HFFc6 (cell line): ENCODE measurements at regions not wholly inside any gene's neighbourhood (a gene's known extent, or its start where the extent isn't known, plus 50 kb on each side); places are given as distances from the start of the nearest gene placed in this dataset.
"Not testable (repeated sequence)": the region's sequence is repeated elsewhere in the genome, so short reads cannot be mapped to it uniquely, and the experiment has no call there.

ENCODE experiments used
- DNase-seq: peaks from one replicate; pipeline ENCODE4 v3.0.0-alpha.2; 2018
- H3K27ac Mint-ChIP-seq: 2 replicates; pipeline ENCODE4 v1.8.0; 2020; ENCODE audit warnings: mild to moderate bottlenecking, mixed read lengths
- H3K27me3 Mint-ChIP-seq: 2 replicates; pipeline ENCODE4 v1.8.0; 2021; ENCODE audit warnings: mild to moderate bottlenecking, moderate library complexity, mixed read lengths; ENCODE audit not compliant: insufficient read depth
- H3K36me3 Mint-ChIP-seq: 2 replicates; pipeline ENCODE4 v1.8.0; 2021; ENCODE audit warnings: low read depth, mixed read lengths
- H3K4me1 Mint-ChIP-seq: 2 replicates; pipeline ENCODE4 v1.8.0; 2020; ENCODE audit warnings: low read depth, mixed read lengths
- H3K4me3 Mint-ChIP-seq: 2 replicates; pipeline ENCODE4 v1.8.0; 2020; ENCODE audit warnings: mild to moderate bottlenecking, moderate library complexity, mixed read lengths
- H3K9me3 Mint-ChIP-seq: 2 replicates; pipeline ENCODE4 v1.8.0; 2020; ENCODE audit warnings: mild to moderate bottlenecking, mixed read lengths
- TF ChIP-seq, protein P1 (sequence below): fragments of 200-600 bp; sonication (generic); IDR thresholded peaks from 2 replicates; pipeline ENCODE4 v1.5.0; 2021; ENCODE audit warnings: antibody characterized with exemption, mild to moderate bottlenecking

DNA sequence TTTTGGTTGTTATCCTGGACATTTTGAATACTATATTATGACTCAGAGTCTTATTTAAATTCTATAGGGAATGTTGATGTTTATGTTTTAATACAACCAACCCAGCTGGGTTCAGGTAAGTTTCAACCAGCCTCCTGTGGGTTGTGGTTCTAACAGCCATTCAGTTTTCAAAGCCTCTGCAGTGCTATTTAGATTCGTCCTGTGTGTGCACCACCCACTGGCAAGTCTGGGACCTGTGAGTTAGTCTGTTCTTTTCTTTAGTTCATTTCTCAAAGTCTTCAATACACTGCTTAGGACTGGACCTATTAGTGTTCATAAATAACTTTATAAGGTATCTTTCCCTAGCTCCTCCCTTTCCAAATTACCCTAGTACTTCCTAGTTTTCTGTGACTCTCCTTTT, 170.6 kb downstream of the TMEM132E start:
- TF ChIP-seq, protein P1, sequence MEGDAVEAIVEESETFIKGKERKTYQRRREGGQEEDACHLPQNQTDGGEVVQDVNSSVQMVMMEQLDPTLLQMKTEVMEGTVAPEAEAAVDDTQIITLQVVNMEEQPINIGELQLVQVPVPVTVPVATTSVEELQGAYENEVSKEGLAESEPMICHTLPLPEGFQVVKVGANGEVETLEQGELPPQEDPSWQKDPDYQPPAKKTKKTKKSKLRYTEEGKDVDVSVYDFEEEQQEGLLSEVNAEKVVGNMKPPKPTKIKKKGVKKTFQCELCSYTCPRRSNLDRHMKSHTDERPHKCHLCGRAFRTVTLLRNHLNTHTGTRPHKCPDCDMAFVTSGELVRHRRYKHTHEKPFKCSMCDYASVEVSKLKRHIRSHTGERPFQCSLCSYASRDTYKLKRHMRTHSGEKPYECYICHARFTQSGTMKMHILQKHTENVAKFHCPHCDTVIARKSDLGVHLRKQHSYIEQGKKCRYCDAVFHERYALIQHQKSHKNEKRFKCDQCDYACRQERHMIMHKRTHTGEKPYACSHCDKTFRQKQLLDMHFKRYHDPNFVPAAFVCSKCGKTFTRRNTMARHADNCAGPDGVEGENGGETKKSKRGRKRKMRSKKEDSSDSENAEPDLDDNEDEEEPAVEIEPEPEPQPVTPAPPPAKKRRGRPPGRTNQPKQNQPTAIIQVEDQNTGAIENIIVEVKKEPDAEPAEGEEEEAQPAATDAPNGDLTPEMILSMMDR: no peak
- H3K4me3 Mint-ChIP-seq: no peak overlapping the region
- peaks cover 5% of the 10 kb centered on the region; the same call in 1 of the 2 replicates for H3K27me3 Mint-ChIP-seq
- H3K27ac Mint-ChIP-seq: no peak overlapping the region
- no peaks in the 10 kb centered on the region for H3K36me3 Mint-ChIP-seq
- H3K4me1 Mint-ChIP-seq: no peaks in the 10 kb centered on the region
- peaks cover 32% of the 10 kb centered on the region for H3K9me3 Mint-ChIP-seq
- DNase-seq: no peak

DNA sequence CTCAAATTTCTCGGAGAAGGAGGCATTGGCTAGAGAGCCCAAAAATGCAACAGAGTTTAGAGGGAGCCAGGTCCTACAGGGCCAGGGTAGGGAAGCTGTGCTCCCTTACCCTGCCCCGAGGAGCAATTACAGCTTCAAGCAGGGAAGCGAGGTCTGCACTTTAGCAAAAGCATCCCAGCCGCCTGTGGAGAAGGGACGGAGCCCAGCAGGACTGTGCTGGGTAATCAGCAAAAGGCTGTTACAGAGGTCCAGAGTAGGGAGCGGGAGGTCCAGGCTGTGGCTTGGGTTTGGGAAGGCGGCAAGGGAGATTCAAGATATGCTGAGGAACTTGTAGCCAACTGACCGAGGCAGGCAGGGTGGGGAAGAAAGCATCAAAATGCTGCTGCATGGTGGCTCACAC, 162.6 kb downstream of the TMEM132E start:
- peaks cover 32% of the 10 kb centered on the region for H3K9me3 Mint-ChIP-seq
- no peak overlapping the region for H3K27ac Mint-ChIP-seq
- no peaks in the 10 kb centered on the region for H3K27me3 Mint-ChIP-seq
- TF ChIP-seq, protein P1: no peak
- H3K4me1 Mint-ChIP-seq: peaks cover 4% of the 10 kb centered on the region; the same call in 1 of the 2 replicates
- H3K4me3 Mint-ChIP-seq: no peak overlapping the region
- no peaks in the 10 kb centered on the region for H3K36me3 Mint-ChIP-seq
- DNase-seq: no peak

DNA sequence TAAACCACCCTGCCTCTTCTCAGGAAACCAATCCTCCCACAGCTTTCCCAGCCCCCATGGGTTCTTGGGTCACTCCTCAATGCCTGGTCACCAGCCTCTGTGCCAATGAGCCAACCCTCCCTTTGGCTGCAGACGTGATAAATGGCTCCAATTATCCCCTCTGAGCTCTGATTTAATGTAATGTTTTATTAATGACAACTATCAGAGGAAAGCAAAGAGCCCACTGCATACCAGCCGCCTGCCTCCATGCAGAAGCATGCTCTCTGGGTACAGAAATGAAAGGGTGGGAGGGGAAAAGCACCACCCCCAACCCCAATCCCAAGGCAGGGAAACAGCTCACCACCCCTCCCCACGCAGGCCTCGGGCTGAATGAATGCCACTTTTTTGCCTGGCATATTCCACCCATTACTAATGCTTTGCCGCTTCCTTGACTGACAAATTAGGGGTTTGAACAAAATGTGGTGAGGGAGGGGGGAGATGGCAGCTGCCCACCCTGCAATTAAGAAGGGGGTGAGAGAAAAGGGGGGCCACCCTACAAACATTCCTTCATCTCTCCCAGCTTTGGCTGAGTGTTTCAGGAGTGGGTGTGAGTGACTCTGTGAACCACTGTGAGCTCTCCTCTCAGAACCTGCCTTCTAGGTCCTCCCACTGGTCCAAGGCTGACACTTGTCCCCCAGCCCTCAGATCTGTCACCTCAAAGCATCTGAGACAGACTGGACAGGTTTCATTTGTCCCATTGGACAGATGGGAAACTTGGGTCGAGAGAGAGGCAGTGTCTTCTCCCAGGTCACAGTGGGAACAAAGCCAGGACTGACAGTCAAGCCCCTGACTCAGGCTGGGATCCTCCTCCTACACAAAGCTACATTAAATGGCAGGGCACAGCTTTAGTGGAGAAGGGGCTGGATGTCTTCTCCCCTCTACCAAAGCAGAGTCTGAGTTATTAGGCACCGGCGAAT, 161.5 kb downstream of the TMEM132E start:
- no peak overlapping the region for H3K4me3 Mint-ChIP-seq
- H3K27me3 Mint-ChIP-seq: no peaks in the 10 kb centered on the region
- DNase-seq: no peak
- peaks cover 4% of the 10 kb centered on the region; the same call in 1 of the 2 replicates for H3K4me1 Mint-ChIP-seq
- H3K36me3 Mint-ChIP-seq: no peaks in the 10 kb centered on the region
- peaks cover 32% of the 10 kb centered on the region for H3K9me3 Mint-ChIP-seq
- H3K27ac Mint-ChIP-seq: no peak overlapping the region
- TF ChIP-seq, protein P1: no peak

DNA sequence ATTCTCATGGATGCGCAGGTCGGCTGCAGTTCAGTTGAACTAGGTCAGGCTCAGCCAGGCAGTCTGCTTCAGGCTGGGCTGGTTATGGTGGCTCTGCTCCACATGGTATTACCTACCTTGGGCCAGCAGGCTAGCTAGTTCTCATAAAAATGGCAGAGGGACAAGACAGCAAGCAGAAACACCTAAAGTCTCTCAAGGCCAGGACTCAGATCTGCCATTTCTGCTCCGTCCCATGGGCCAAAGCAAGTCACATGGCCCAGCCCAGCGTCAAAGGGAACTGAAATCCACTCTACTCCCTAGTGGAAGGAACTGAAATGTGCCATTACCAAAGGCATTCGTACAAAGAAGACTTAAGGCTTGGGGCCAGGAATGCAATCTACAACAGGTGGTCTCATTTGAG, 160.0 kb downstream of the TMEM132E start:
- H3K36me3 Mint-ChIP-seq: no peaks in the 10 kb centered on the region
- H3K27me3 Mint-ChIP-seq: no peaks in the 10 kb centered on the region
- TF ChIP-seq, protein P1: no peak
- H3K9me3 Mint-ChIP-seq: peaks cover 33% of the 10 kb centered on the region
- H3K4me1 Mint-ChIP-seq: peaks cover 4% of the 10 kb centered on the region; the same call in 1 of the 2 replicates
- no peak overlapping the region for H3K4me3 Mint-ChIP-seq
- no peak for DNase-seq
- no peak overlapping the region for H3K27ac Mint-ChIP-seq

DNA sequence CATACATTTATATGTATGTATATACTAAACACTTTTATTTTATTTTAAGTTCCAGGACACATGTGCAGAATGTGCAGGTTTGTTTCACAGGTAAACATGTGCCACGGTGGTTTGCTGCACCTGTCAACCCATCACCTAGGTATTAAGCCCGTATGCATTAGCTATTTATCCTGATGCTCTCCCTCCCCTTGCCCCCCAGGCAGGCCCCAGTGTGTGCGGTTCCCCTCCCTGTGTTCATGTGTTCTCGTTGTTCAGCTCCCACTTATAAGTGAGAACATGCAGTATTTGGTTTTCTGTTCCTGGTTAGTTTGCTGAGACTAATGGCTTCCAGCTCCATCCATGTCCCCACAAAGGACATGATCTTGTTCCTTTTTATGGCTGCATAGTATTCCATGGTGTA, 158.3 kb downstream of the TMEM132E start:
- not testable (repeated sequence) for H3K27ac Mint-ChIP-seq, H3K27me3 Mint-ChIP-seq, DNase-seq, H3K36me3 Mint-ChIP-seq, H3K4me1 Mint-ChIP-seq, H3K4me3 Mint-ChIP-seq
- H3K9me3 Mint-ChIP-seq: peaks cover 43% of the 10 kb centered on the region

DNA sequence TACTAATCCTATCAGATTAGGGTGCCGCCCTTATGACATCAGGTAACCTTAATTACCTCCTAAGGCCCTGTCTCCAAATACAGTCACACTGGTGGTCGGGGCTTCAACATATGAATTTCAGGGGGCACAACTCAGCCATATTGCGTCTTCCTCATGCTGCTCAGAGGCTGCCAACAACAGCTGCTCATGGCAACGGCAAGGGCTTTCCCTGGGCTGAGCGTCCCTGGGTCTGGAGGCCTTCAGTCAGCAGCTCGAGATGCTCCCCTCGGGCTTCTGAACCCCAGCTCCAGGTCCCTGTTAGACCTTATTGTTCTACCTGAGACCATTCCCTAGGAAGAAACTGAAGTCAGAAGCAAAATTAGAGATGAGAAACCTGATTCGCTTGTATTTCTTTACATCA, 157.2 kb downstream of the TMEM132E start:
- no peak for DNase-seq
- H3K27me3 Mint-ChIP-seq: no peaks in the 10 kb centered on the region
- no peaks in the 10 kb centered on the region for H3K36me3 Mint-ChIP-seq
- TF ChIP-seq, protein P1: no peak
- H3K27ac Mint-ChIP-seq: no peak overlapping the region
- H3K4me1 Mint-ChIP-seq: no peaks in the 10 kb centered on the region; the same call in 1 of the 2 replicates
- H3K9me3 Mint-ChIP-seq: peaks cover 51% of the 10 kb centered on the region
- H3K4me3 Mint-ChIP-seq: no peak overlapping the region
